ENCODE measurements at regions not wholly inside any gene's neighbourhood (a gene's known extent, or its start where the extent isn't known, plus 50 kb on each side); places are given as distances from the start of the nearest gene placed in this dataset.

DNA sequence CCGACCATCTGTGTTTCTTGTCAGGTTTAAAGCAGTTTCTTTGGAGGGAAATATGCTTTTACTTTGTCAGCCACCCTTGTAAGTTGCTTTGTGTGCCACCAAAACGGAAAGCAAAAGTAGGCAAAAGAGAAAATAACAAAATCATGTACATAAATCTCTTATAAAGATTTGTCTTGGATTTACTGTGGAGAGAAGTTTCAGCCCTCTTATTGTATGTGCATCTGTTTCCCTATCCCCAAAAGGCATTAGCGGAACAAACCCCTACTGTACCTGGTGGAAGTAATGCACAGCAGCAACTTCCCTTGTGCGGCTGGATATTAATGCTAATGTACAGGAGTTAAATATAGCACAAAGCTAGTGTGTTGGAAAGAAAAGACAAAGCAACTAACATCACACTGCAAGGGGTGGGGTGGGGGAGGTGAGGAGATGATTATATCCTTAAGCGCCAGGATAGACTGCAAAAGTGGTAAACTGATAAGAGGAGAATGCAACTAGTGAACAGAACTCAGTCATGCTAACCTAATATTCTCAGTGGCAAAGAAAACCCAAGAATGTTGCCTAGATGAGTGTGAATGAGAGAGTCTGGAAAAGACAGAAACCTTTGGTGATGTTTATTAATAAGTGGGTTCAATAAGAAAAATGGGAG lies 396.5 kb upstream of the MEF2C start:
- no peak overlapping the region for H3K4me3 Mint-ChIP-seq
- intact Hi-C loops (cut with micrococcal nuclease) = no loop called here

DNA sequence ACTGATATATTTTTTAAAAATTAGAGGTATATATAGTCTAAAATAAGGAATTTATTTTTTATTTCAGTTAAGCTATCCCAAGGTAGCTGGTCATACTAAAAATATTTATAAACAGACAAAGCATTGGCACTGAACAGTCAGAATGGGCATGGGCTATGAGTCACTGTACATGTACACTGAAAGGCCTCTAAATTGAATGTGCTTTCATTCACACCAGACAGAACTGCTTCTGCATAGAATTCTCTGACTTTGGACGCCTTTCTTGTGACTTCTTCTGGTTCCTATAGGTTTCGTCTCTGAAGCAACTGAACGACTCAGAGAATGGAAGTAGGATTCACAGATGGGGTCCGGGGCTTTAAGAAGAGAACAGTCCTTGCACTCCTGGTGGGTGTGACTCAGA lies 394.8 kb upstream of the MEF2C start:
- Mint-ChIP-seq H3K4me3 (no peak overlapping the region), H3K27ac (no peak overlapping the region), H3K27me3 (no peaks in the 10 kb centered on the region), H3K4me1 (no peaks in the 10 kb centered on the region), H3K9me3 (no peaks in the 10 kb centered on the region), H3K36me3 (ENCODE audit: low read depth) (no peaks in the 10 kb centered on the region)
- DNase-seq = no peak
- intact Hi-C loops (cut with micrococcal nuclease) = no loop called here

More for the DNA sequence above, 396.5 kb upstream of the MEF2C start:
- no peaks in the 10 kb centered on the region for H3K36me3 Mint-ChIP-seq (ENCODE audit: low read depth)
- peaks cover 2% of the 10 kb centered on the region for H3K9me3 Mint-ChIP-seq
- no peaks in the 10 kb centered on the region for H3K4me1 Mint-ChIP-seq
- H3K27me3 Mint-ChIP-seq = no peaks in the 10 kb centered on the region
- H3K27ac Mint-ChIP-seq = no peak overlapping the region
- no peak for DNase-seq

DNA sequence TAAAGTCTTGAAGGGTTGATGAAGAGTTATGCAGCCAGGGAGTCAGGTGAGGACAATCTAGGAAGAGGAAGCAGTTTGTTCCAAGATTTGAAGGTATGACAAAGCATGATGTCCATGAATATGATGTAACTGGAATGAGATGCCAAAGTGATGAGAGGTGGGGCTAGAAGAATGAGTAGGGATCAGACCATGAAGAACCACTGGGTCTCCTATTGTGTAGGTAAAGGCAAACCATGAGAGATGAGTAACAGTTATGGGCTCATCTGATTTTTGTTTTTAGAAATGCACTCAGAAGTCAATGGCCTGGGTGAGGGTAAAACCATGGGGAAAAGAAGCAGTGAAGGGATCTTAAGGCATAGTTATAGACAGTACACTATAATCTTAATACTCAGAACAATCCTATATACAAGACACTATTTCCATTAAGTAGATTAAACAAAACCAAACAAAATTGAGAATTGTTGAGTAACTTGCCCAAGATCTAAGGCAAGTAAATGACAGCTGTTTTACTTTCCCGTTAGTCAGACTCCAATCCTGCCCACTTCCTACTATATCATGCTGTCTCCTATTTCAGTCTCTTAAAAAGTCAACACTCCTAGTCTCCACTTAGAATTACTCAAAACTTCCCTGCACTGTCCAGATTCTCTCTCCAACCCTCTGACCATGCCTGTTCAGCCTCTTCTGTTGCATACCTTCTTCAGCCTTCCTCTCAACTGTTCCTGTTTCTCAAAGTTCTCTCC lies 393.8 kb upstream of the MEF2C start:
- Mint-ChIP-seq H3K27me3 (no peaks in the 10 kb centered on the region), H3K4me1 (no peaks in the 10 kb centered on the region)

DNA sequence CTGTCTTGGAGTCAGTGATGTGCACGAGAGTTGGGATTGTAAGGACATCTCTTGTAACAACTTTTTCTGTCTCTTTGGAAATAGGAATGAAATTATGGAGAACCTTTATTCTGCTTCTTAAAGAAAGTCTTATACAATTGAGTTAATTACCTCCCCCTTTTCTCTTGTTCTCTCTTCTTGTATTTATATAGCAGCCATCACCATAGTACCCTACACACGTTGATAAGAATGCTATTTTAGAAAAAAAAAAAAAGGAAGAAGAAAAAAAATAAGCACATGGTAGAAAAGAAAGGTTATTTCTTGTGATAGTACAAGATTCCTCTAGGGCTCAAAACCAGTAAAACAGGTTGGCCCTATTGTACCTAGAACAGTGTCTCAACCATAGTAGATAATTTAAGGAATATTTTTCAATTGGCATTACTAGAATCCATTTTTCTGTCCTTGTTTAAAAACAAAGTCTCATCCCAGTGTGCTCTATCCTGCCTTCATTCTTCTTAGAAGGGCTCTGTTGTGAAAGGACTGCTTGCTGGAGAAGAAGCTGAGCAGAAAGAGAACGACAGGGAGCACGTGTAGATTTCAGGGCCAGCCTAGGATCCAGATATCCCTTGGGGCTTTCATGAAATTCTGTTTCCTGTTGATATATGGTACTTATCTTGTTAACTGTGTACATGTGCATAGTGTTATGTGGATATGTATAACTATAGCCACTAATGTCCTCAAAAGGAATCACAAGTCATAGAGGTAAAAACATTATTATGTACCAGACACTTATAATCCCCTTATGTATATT lies 392.3 kb upstream of the MEF2C start:
- intact Hi-C loops (cut with micrococcal nuclease) = no loop called here
- Mint-ChIP-seq H3K4me1 (no peaks in the 10 kb centered on the region), H3K9me3 (no peaks in the 10 kb centered on the region), H3K36me3 (ENCODE audit: low read depth) (no peaks in the 10 kb centered on the region), H3K4me3 (no peak overlapping the region), H3K27ac (no peak overlapping the region), H3K27me3 (no peaks in the 10 kb centered on the region)
- DNase-seq = no peak

More for the DNA sequence above, 393.8 kb upstream of the MEF2C start:
- no peaks in the 10 kb centered on the region for H3K9me3 Mint-ChIP-seq
- H3K4me3 Mint-ChIP-seq = no peak overlapping the region
- no peak for DNase-seq
- intact Hi-C loops (cut with micrococcal nuclease) = no loop called here
- H3K36me3 Mint-ChIP-seq (ENCODE audit: low read depth) = no peaks in the 10 kb centered on the region
- no peak overlapping the region for H3K27ac Mint-ChIP-seq

DNA sequence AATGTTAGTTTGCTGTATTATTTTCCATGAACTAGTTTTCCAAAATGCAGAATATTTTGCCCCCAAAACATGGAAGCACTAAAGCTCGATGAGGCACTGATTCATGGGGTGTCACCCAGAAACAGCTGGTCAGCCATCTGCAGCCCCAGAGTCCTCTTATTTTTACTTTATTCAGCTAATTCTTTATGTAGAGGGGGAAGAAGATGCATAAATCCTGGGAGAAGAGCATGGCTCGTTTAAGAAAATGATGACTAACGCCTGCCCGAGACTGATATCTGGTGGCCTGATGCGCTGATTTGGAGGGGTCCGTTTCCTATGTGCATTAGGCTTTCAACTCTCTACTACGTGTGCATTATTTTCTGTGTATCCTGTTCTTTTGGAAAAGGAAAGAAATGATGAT lies 390.3 kb upstream of the MEF2C start:
- H3K36me3 Mint-ChIP-seq (ENCODE audit: low read depth) = no peaks in the 10 kb centered on the region
- no peaks in the 10 kb centered on the region for H3K9me3 Mint-ChIP-seq
- H3K27me3 Mint-ChIP-seq = no peaks in the 10 kb centered on the region
- intact Hi-C loops (cut with micrococcal nuclease) = no loop called here
- no peak overlapping the region for H3K27ac Mint-ChIP-seq
- DNase-seq = no peak
- H3K4me1 Mint-ChIP-seq = no peaks in the 10 kb centered on the region
- no peak overlapping the region for H3K4me3 Mint-ChIP-seq

DNA sequence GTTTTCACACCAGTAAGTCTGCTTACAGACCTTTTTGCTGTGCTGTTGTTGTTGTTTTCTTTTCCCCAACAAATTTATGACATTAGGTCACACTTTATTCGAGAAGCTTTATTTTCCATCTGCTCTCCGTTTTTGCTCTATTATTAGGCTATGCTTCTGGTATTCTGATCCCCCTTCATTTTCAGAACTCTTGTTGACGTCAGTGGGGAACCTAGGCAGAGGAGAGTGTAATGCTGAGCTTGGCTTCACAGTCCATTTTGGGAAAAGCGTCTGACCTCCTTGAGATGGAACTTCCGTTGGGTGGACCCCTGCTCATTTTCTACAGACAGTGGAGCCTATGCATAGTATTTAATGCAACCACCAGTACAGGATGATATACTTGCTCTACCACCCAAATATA lies 387.9 kb upstream of the MEF2C start:
- no peaks in the 10 kb centered on the region for H3K9me3 Mint-ChIP-seq
- H3K36me3 Mint-ChIP-seq (ENCODE audit: low read depth) = no peaks in the 10 kb centered on the region
- intact Hi-C loops (cut with micrococcal nuclease) = no loop called here
- DNase-seq = no peak
- no peak overlapping the region for H3K27ac Mint-ChIP-seq
- H3K4me1 Mint-ChIP-seq = no peaks in the 10 kb centered on the region
- H3K4me3 Mint-ChIP-seq = no peak overlapping the region
- no peaks in the 10 kb centered on the region for H3K27me3 Mint-ChIP-seq

DNA sequence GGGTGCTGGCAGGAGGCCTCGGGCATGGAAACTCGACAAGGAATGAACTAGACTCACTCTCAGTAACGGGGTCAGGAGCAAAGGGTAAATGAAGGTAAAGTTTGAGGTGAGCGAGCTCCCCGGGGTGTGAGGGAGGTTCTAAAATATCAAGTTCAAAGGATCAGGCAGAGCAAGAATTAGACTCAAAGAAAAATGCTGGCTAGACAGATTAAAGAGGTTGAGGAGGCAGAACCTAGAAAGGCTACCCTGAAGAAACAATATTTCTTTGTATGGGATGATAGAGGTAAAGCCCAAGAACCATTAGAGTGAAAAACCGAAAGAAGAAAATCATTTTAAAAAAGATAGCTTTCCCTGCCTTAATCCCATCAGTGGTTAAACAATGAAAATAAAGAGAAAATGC lies 386.7 kb upstream of the MEF2C start:
- Mint-ChIP-seq H3K4me3 (no peak overlapping the region), H3K27ac (no peak overlapping the region), H3K36me3 (ENCODE audit: low read depth) (no peaks in the 10 kb centered on the region), H3K27me3 (no peaks in the 10 kb centered on the region), H3K4me1 (no peaks in the 10 kb centered on the region), H3K9me3 (no peaks in the 10 kb centered on the region)
- intact Hi-C loops (cut with micrococcal nuclease) = no loop called here
- DNase-seq = no peak

DNA sequence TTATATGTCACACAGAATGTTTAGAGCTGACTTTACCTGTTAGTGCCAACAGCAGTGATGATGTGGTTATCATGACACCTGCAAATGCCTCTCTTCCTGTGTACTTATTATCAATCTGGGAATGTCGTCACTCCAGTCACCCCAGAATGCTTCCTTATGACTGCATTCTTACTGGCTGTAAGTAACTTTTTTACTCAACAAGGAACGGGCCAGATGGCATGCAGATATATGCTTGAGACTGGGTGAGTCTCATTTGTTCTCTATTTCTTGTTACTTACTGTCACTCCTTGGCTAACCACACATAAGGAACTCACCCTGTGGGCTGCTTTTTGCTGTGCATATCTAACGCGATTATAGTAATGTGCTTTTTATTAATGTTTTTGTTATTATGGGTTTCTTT lies 385.5 kb upstream of the MEF2C start:
- intact Hi-C loops (cut with micrococcal nuclease) = no loop called here
- DNase-seq = no peak
- Mint-ChIP-seq H3K27me3 (no peaks in the 10 kb centered on the region), H3K4me3 (no peak overlapping the region), H3K9me3 (no peaks in the 10 kb centered on the region), H3K36me3 (ENCODE audit: low read depth) (no peaks in the 10 kb centered on the region), H3K27ac (no peak overlapping the region), H3K4me1 (no peaks in the 10 kb centered on the region)

DNA sequence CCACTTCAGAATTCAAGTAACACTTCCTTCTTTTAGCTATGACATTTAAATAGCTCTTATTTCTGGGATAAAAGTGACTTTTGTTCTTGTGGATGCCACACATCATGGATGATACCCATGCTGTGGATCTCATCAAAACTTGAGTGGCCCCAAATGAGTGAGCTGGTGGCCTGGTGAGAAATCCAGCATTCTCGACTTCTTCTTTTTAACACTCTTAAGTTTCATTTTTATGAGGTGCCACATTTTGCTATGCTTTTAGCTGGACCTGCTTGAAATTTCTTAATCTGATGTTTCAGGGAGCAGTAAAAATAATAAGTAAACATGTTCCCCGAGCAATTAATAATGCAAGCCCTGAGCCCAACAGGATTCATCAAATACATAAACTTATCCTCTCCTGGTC lies 384.8 kb upstream of the MEF2C start:
- Mint-ChIP-seq H3K4me1 (no peaks in the 10 kb centered on the region), H3K27ac (no peak overlapping the region)
- intact Hi-C loops (cut with micrococcal nuclease) = no loop called here

DNA sequence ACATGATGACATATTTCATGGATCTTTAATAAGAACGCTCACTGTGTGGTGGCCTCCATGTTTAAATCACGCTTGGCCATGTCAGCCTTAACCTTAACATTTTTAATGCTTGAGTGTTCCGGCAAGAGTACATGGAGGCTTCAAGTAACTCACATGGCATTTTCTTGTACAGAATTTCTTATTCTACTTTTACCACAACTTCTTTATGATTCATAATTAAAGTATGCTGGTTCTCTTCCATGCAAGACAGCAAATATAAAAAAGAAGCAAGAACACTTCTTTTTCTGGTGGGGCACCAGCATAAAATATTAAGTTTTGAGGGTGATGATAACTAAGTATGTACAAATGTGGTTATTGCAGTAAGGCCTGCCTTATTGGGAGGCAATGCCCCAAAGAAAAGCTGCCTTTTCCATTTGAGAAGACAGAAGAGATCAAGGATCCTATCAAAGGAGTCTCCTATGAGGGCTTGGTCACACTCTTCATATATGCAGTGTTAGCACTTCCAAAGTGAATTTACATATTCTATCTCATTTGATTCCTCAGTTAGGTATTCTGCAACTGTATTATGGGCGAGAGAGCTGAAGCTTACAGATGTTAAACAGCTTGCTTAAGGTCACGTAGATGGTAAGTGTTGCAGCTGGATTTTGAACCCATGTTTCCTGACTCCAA lies 382.7 kb upstream of the MEF2C start:
- no peak overlapping the region for H3K4me3 Mint-ChIP-seq
- no peaks in the 10 kb centered on the region for H3K27me3 Mint-ChIP-seq
- H3K4me1 Mint-ChIP-seq = no peaks in the 10 kb centered on the region
- no peaks in the 10 kb centered on the region for H3K36me3 Mint-ChIP-seq (ENCODE audit: low read depth)
- DNase-seq = no peak
- no peak overlapping the region for H3K27ac Mint-ChIP-seq
- intact Hi-C loops (cut with micrococcal nuclease) = no loop called here
- no peaks in the 10 kb centered on the region for H3K9me3 Mint-ChIP-seq

More for the DNA sequence above, 384.8 kb upstream of the MEF2C start:
- Mint-ChIP-seq H3K9me3 (no peaks in the 10 kb centered on the region), H3K4me3 (no peak overlapping the region), H3K36me3 (ENCODE audit: low read depth) (no peaks in the 10 kb centered on the region), H3K27me3 (no peaks in the 10 kb centered on the region)
- DNase-seq = no peak

DNA sequence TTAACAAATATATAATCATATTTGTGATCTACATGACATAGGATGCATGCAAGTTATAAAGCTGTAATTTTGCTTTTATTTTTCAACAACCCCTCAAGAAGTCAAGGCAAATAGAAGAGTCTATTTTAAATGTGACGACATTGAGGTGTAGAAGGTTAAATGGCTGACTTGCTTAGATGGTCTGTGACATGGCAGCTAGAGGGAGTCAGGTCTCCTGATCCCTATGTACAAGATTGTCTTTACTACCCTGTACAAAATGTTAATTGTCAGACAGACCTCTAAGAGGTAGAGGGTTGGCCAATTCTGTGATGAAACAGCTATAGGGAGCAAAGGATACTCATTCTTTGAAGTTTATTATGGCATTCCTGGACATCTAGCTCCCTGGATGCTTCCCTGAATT lies 380.9 kb upstream of the MEF2C start:
- H3K36me3 Mint-ChIP-seq (ENCODE audit: low read depth) = no peaks in the 10 kb centered on the region
- H3K4me1 Mint-ChIP-seq = no peaks in the 10 kb centered on the region
- DNase-seq = no peak
- intact Hi-C loops (cut with micrococcal nuclease) = no loop called here
- H3K9me3 Mint-ChIP-seq = no peaks in the 10 kb centered on the region
- H3K27ac Mint-ChIP-seq = no peak overlapping the region
- no peaks in the 10 kb centered on the region for H3K27me3 Mint-ChIP-seq
- H3K4me3 Mint-ChIP-seq = no peak overlapping the region

DNA sequence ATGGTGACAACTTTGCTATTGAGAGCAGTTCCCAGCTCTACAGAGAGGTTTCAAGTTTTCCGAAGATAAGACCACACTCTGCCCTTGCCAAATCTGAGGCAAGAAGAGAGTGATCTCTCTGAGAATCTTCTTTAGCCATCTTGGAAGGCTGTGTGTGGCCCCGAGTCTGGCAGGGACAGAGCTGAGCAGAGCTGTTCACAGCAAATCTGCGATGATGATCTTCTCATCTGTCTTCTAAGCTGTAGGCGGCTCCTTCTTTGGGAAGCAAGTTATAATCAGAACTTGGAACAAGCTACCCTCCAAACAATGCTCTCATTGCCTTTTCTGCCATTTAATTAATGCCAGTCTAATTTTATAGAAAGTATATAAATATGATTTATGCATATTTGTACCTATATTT lies 379.0 kb upstream of the MEF2C start:
- Mint-ChIP-seq H3K27me3 (no peaks in the 10 kb centered on the region), H3K27ac (no peak overlapping the region), H3K4me3 (no peak overlapping the region), H3K9me3 (no peaks in the 10 kb centered on the region), H3K4me1 (no peaks in the 10 kb centered on the region), H3K36me3 (ENCODE audit: low read depth) (no peaks in the 10 kb centered on the region)
- intact Hi-C loops (cut with micrococcal nuclease) = no loop called here
- no peak for DNase-seq

DNA sequence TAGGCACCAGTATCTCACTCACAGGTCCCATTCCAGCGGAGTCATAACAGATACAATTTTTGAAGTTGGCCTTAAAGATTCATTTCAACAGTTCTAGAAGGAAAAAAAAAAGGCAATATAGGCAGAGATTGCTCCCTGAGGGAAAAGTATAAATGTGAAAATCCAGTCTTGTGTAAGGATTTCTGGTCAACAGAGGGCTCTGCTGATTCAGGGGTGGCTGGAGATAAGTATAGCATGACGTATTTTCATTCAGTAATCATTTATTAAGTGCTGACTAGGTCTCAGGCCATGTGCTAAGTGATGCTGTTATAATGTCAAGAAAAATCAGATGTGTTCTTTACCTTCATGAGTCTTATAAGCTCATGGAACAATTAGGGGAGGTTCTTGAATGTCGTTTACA lies 377.3 kb upstream of the MEF2C start:
- Mint-ChIP-seq H3K27ac (no peak overlapping the region), H3K9me3 (no peaks in the 10 kb centered on the region), H3K4me3 (no peak overlapping the region), H3K27me3 (no peaks in the 10 kb centered on the region), H3K4me1 (no peaks in the 10 kb centered on the region), H3K36me3 (ENCODE audit: low read depth) (no peaks in the 10 kb centered on the region)
- no peak for DNase-seq
- intact Hi-C loops (cut with micrococcal nuclease) = no loop called here
